ENCODE measurements at regions not wholly inside any gene's neighbourhood (a gene's known extent, or its start where the extent isn't known, plus 50 kb on each side); places are given as distances from the start of the nearest gene placed in this dataset.

DNA sequence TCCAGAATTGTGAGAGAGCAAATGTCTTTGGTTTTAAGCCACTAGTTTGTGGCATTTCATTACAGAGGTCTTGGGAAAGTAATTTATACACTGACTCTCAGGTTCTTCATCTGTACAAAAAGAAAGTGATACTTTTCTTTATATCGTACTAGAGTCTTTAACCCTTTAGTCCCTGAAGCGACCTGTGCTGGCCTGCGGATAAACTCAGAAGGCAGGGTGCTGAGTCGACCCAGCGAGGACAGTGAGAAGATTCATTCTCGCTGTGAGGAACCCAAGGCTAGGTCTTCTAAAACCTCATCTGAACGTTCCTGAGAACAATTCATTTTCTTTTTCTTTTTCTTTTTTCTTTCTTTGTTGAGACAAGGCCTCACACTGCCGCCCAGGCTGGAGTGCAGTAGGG, 514.2 kb upstream of the MGMT start:
- no peaks in the 10 kb centered on the region for H3K9me3 ChIP-seq (ENCODE audit: control insufficient read depth in 2 of 2, low read length in 2 of 2)
- H3K4me1 ChIP-seq (ENCODE audit: control insufficient read depth, insufficient read depth, low read length), result no peaks in the 10 kb centered on the region
- no peaks in the 10 kb centered on the region for H3K36me3 ChIP-seq (ENCODE audit: control insufficient read depth in 2 of 2, insufficient read depth in 2 of 2, low read length in 2 of 2)
- no peaks in the 10 kb centered on the region for H3K27me3 ChIP-seq (ENCODE audit: control insufficient read depth in 1 of 2, insufficient read depth in 2 of 2, low read length in 2 of 2)
- H3K9ac ChIP-seq (ENCODE audit: low read length in 2 of 2), result no peak overlapping the region
- no peak overlapping the region for H3K27ac ChIP-seq (ENCODE audit: low read length)
- H3K4me3 ChIP-seq (ENCODE audit: low read length in 2 of 2), result no peak overlapping the region

- no peak overlapping the region for H3K9ac ChIP-seq (ENCODE audit: low read length in 2 of 2)
- no peaks in the 10 kb centered on the region for H3K9me3 ChIP-seq (ENCODE audit: control insufficient read depth in 2 of 2, low read length in 2 of 2)
- H3K4me3 ChIP-seq (ENCODE audit: low read length in 2 of 2), result no peak overlapping the region
- H3K36me3 ChIP-seq (ENCODE audit: control insufficient read depth in 2 of 2, insufficient read depth in 2 of 2, low read length in 2 of 2), result no peaks in the 10 kb centered on the region
- H3K27ac ChIP-seq (ENCODE audit: low read length), result no peak overlapping the region
- H3K4me1 ChIP-seq (ENCODE audit: control insufficient read depth, insufficient read depth, low read length), result no peaks in the 10 kb centered on the region
- H3K27me3 ChIP-seq (ENCODE audit: control insufficient read depth in 1 of 2, insufficient read depth in 2 of 2, low read length in 2 of 2), result no peaks in the 10 kb centered on the region
Observed at GRCh38 chr10:128956149-128956548, 510.9 kb upstream of the MGMT start.

GRCh38 chr10:128957221-128957620, 509.8 kb upstream of the MGMT start:
- Histone ChIP-seq H3K4me1 (ENCODE audit: control insufficient read depth, insufficient read depth, low read length) (no peaks in the 10 kb centered on the region), H3K9me3 (ENCODE audit: control insufficient read depth in 2 of 2, low read length in 2 of 2) (no peaks in the 10 kb centered on the region), H3K9ac (ENCODE audit: low read length in 2 of 2) (no peak overlapping the region), H3K27me3 (ENCODE audit: control insufficient read depth in 1 of 2, insufficient read depth in 2 of 2, low read length in 2 of 2) (no peaks in the 10 kb centered on the region), H3K4me3 (ENCODE audit: low read length in 2 of 2) (no peak overlapping the region), H3K36me3 (ENCODE audit: control insufficient read depth in 2 of 2, insufficient read depth in 2 of 2, low read length in 2 of 2) (no peaks in the 10 kb centered on the region), H3K27ac (ENCODE audit: low read length) (no peak overlapping the region)

- no peak overlapping the region for H3K9ac ChIP-seq (ENCODE audit: low read length in 2 of 2)
- no peak overlapping the region for H3K27ac ChIP-seq (ENCODE audit: low read length)
- no peak overlapping the region for H3K4me3 ChIP-seq (ENCODE audit: low read length in 2 of 2)
- no peaks in the 10 kb centered on the region for H3K36me3 ChIP-seq (ENCODE audit: control insufficient read depth in 2 of 2, insufficient read depth in 2 of 2, low read length in 2 of 2)
- no peaks in the 10 kb centered on the region for H3K9me3 ChIP-seq (ENCODE audit: control insufficient read depth in 2 of 2, low read length in 2 of 2)
- H3K4me1 ChIP-seq (ENCODE audit: control insufficient read depth, insufficient read depth, low read length), result no peaks in the 10 kb centered on the region
- H3K27me3 ChIP-seq (ENCODE audit: control insufficient read depth in 1 of 2, insufficient read depth in 2 of 2, low read length in 2 of 2), result no peaks in the 10 kb centered on the region
Observed at GRCh38 chr10:128958834-128959690, 508.0 kb upstream of the MGMT start.

DNA sequence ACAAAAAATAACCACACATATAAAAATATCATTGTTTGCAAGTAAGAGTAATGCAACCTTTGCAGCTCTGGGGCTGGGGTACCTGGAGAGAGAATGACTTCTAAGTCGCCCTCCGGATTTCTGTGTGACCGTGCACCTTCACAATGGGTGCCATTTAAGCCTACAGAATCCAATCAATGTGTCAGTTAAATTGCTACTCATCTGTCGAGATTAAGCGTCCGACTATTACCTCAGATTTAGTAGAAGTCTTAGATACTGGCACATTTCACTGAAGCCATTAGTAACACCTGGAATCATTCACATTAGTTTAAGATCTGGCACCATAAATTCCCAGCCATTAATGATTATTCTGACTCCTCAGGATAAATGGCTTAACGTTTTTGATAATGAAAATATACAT, 507.3 kb upstream of the MGMT start:
- Histone ChIP-seq H3K4me3 (ENCODE audit: low read length in 2 of 2) (no peak overlapping the region), H3K9ac (ENCODE audit: low read length in 2 of 2) (no peak overlapping the region), H3K27ac (ENCODE audit: low read length) (no peak overlapping the region)

GRCh38 chr10:128960517-128960916, 506.5 kb upstream of the MGMT start:
- Histone ChIP-seq H3K9me3 (ENCODE audit: control insufficient read depth in 2 of 2, low read length in 2 of 2) (no peaks in the 10 kb centered on the region), H3K4me1 (ENCODE audit: control insufficient read depth, insufficient read depth, low read length) (no peaks in the 10 kb centered on the region), H3K27ac (ENCODE audit: low read length) (no peak overlapping the region), H3K9ac (ENCODE audit: low read length in 2 of 2) (no peak overlapping the region), H3K27me3 (ENCODE audit: control insufficient read depth in 1 of 2, insufficient read depth in 2 of 2, low read length in 2 of 2) (no peaks in the 10 kb centered on the region), H3K4me3 (ENCODE audit: low read length in 2 of 2) (no peak overlapping the region), H3K36me3 (ENCODE audit: control insufficient read depth in 2 of 2, insufficient read depth in 2 of 2, low read length in 2 of 2) (no peaks in the 10 kb centered on the region)

More for the DNA sequence above, 507.3 kb upstream of the MGMT start:
- Histone ChIP-seq H3K4me1 (ENCODE audit: control insufficient read depth, insufficient read depth, low read length) (no peaks in the 10 kb centered on the region), H3K36me3 (ENCODE audit: control insufficient read depth in 2 of 2, insufficient read depth in 2 of 2, low read length in 2 of 2) (no peaks in the 10 kb centered on the region), H3K9me3 (ENCODE audit: control insufficient read depth in 2 of 2, low read length in 2 of 2) (no peaks in the 10 kb centered on the region), H3K27me3 (ENCODE audit: control insufficient read depth in 1 of 2, insufficient read depth in 2 of 2, low read length in 2 of 2) (no peaks in the 10 kb centered on the region)

DNA sequence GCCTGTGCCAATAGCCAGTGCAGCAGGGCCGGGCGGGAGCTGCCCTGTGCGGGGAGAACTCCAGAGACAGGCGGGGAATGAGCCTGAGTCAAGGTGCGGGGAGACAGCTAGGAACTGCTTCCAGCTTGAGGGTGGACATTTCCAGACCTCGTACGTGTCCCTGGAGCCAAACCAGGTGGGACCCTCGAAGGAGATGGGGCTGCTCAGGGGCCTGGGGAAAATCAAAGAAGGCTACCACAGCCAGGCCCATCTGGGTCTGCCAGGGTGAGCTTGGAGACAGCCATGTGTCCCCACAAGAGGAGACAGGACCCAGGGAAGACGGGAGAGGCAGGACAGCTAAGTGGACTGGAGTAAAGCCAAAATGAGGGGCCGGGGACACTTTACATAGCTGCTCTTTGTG, 504.9 kb upstream of the MGMT start:
- Histone ChIP-seq H3K9me3 (ENCODE audit: control insufficient read depth in 2 of 2, low read length in 2 of 2) (no peaks in the 10 kb centered on the region), H3K27me3 (ENCODE audit: control insufficient read depth in 1 of 2, insufficient read depth in 2 of 2, low read length in 2 of 2) (no peaks in the 10 kb centered on the region)

DNA sequence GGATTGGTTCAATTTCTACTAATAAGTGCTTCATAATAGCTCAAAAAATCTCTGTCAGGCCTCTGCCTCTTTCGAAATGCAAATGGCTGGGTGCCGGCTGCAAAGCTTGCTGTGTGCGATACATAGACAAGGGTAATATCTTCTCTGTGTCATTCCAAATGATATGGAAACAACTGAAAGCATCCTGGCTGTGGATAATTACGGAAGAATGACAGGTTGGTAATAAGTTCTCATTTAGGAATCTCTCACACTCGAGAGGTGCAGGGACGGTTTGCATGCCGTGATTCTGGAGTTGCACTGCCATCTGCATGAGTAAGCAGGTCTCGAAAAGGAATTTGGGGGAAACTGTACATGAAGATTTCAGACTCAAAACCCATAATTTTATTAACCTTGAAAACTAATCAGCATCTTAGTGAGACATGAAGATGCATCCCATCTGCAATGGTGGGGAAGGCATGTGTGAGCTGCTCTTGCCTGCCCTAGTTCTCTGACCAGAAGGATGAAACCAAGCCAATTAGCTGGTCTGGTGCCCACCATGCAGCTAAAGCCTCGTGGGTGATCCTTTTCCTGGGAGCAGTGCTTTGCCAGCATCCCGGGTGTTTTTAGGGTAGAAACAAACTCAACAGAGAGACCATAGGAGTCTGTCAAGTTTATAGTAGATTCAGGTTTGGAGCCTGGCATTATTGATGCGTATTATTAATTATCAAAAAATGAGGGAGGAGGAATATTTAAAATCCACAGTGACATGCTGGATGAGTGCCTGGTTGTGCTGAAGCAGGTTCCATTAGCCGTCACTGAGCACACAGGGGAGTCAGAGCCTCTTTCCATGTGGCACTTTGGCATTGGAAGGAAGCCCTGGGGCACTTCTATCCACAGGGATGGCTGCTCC, 503.6 kb upstream of the MGMT start:
- H3K9me3 ChIP-seq (ENCODE audit: control insufficient read depth in 2 of 2, low read length in 2 of 2), result no peaks in the 10 kb centered on the region
- no peak overlapping the region for H3K4me3 ChIP-seq (ENCODE audit: low read length in 2 of 2)
- H3K27me3 ChIP-seq (ENCODE audit: control insufficient read depth in 1 of 2, insufficient read depth in 2 of 2, low read length in 2 of 2), result no peaks in the 10 kb centered on the region
- H3K36me3 ChIP-seq (ENCODE audit: control insufficient read depth in 2 of 2, insufficient read depth in 2 of 2, low read length in 2 of 2), result no peaks in the 10 kb centered on the region
- no peaks in the 10 kb centered on the region for H3K4me1 ChIP-seq (ENCODE audit: control insufficient read depth, insufficient read depth, low read length)
- no peak overlapping the region for H3K9ac ChIP-seq (ENCODE audit: low read length in 2 of 2)
- H3K27ac ChIP-seq (ENCODE audit: low read length), result no peak overlapping the region

More for the DNA sequence above, 504.9 kb upstream of the MGMT start:
- no peaks in the 10 kb centered on the region for H3K36me3 ChIP-seq (ENCODE audit: control insufficient read depth in 2 of 2, insufficient read depth in 2 of 2, low read length in 2 of 2)
- no peak overlapping the region for H3K9ac ChIP-seq (ENCODE audit: low read length in 2 of 2)
- no peaks in the 10 kb centered on the region for H3K4me1 ChIP-seq (ENCODE audit: control insufficient read depth, insufficient read depth, low read length)
- no peak overlapping the region for H3K27ac ChIP-seq (ENCODE audit: low read length)
- H3K4me3 ChIP-seq (ENCODE audit: low read length in 2 of 2), result no peak overlapping the region

GRCh38 chr10:128964100-128964403, 503.0 kb upstream of the MGMT start:
- H3K4me3 ChIP-seq (ENCODE audit: low read length in 2 of 2), result no peak overlapping the region
- H3K4me1 ChIP-seq (ENCODE audit: control insufficient read depth, insufficient read depth, low read length), result no peaks in the 10 kb centered on the region
- no peak overlapping the region for H3K27ac ChIP-seq (ENCODE audit: low read length)
- H3K9me3 ChIP-seq (ENCODE audit: control insufficient read depth in 2 of 2, low read length in 2 of 2), result no peaks in the 10 kb centered on the region
- H3K36me3 ChIP-seq (ENCODE audit: control insufficient read depth in 2 of 2, insufficient read depth in 2 of 2, low read length in 2 of 2), result no peaks in the 10 kb centered on the region
- no peak overlapping the region for H3K9ac ChIP-seq (ENCODE audit: low read length in 2 of 2)
- no peaks in the 10 kb centered on the region for H3K27me3 ChIP-seq (ENCODE audit: control insufficient read depth in 1 of 2, insufficient read depth in 2 of 2, low read length in 2 of 2)

DNA sequence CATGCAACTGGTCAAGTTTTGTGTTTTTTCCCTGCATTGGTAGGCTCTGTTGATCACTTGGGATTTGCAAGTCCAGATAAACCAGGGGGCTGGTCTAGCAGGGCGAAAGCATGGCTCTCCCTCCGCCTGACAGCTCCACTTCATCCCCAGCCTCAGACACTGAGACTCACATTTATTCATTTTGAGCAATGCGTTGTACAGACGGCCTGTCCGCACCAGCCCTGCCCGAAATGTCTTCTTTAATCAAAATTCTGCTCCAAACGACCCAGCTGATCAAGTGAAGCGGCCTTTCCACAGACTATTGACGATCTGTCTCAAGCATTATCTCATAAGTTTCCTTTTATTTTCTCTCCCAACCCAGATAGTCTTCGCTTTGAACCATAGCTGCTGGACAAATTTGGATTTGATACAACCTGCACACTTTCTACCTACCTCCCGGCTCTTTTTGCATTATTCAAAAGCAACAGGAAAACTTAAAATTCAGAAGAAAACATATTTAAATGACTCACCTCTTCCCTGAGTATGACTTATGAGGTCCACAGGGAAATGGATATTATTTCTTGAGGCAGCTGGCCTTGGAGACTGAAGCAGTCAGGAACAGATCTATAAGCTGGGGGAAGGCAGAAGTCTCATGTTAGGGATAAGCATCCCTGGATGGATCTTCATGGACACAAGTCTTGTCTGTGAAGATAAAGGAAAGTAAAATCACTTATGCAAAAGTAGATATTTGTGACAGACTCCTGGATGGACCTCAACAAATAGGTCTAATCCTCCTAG, 498.9 kb upstream of the MGMT start:
- Histone ChIP-seq H3K9ac (ENCODE audit: low read length in 2 of 2) (no peak overlapping the region), H3K4me1 (ENCODE audit: control insufficient read depth, insufficient read depth, low read length) (no peaks in the 10 kb centered on the region), H3K27ac (ENCODE audit: low read length) (no peak overlapping the region), H3K4me3 (ENCODE audit: low read length in 2 of 2) (no peak overlapping the region), H3K27me3 (ENCODE audit: control insufficient read depth in 1 of 2, insufficient read depth in 2 of 2, low read length in 2 of 2) (peaks cover 0 to 2% of the 10 kb centered on the region in 2 donors), H3K9me3 (ENCODE audit: control insufficient read depth in 2 of 2, low read length in 2 of 2) (no peaks in the 10 kb centered on the region), H3K36me3 (ENCODE audit: control insufficient read depth in 2 of 2, insufficient read depth in 2 of 2, low read length in 2 of 2) (no peaks in the 10 kb centered on the region)
